ENCODE measurements at regions not wholly inside any gene's neighbourhood (a gene's known extent, or its start where the extent isn't known, plus 50 kb on each side); places are given as distances from the start of the nearest gene placed in this dataset.

- TF ChIP-seq CTCF (IDR thresholded peaks at IDR 0.05) (no peak), POLR2A (IDR thresholded peaks at IDR 0.05) (no peak), POLR2AphosphoS5 (IDR thresholded peaks at IDR 0.05) (no peak)
Measured at GRCh38 chr2:11017921-11018320, 106.2 kb downstream of the KCNF1 start.
